NK-92 treated with Interleukin-12 subunit alpha and Interleukin-12 subunit beta, amount 100 ng/mL, for 24 hours (cell line): ENCODE measurements at regions not wholly inside any gene's neighbourhood (a gene's known extent, or its start where the extent isn't known, plus 50 kb on each side); places are given as distances from the start of the nearest gene placed in this dataset.
A peak's percentile ranks its signal among the peaks of the same experiment; 100 is the strongest.

ENCODE experiments used
- DNase-seq: peaks from one replicate; lab custom pipeline; 2025; lab: John Stamatoyannopoulos, UW

GRCh38 chr2:121900391-121900790, 144.9 kb downstream of the TSN start:
- no peak for DNase-seq

- no peak for DNase-seq
These were observed 146.7 kb downstream of the TSN start for GRCh38 chr2:121902171-121902591.

- no peak for DNase-seq
These were observed 147.2 kb downstream of the TSN start for GRCh38 chr2:121902616-121903015.

GRCh38 chr2:121903037-121903689, 147.7 kb downstream of the TSN start:
- no peak for DNase-seq

- DNase-seq, result no peak
These were observed 149.2 kb downstream of the TSN start for GRCh38 chr2:121904656-121905055.

GRCh38 chr2:121905201-121905600, 149.8 kb downstream of the TSN start:
- no peak for DNase-seq

GRCh38 chr2:121906170-121906569, 150.7 kb downstream of the TSN start:
- no peak for DNase-seq

GRCh38 chr2:121907928-121908327, 152.5 kb downstream of the TSN start:
- DNase-seq, result no peak

- DNase-seq, result no peak
These were observed 154.7 kb downstream of the TSN start for GRCh38 chr2:121910139-121910538.

GRCh38 chr2:121911036-121911435, 155.6 kb downstream of the TSN start:
- DNase-seq, result no peak

- DNase-seq, result no peak
These were observed 161.7 kb downstream of the TSN start for GRCh38 chr2:121917143-121917542.

GRCh38 chr2:121918231-121918630, 162.8 kb downstream of the TSN start:
- DNase-seq, result no peak

GRCh38 chr2:121919803-121920202, 164.4 kb downstream of the TSN start:
- no peak for DNase-seq

- DNase-seq, result no peak
These were observed 170.0 kb downstream of the TSN start for GRCh38 chr2:121925466-121925865.

- no peak for DNase-seq
These were observed 187.8 kb downstream of the TSN start for GRCh38 chr2:121943285-121943684.

- no peak for DNase-seq
These were observed 188.8 kb downstream of the TSN start for GRCh38 chr2:121944072-121944831.

GRCh38 chr2:121947674-121948073, 192.2 kb downstream of the TSN start:
- DNase-seq, result no peak

- no peak for DNase-seq
These were observed 193.8 kb downstream of the TSN start for GRCh38 chr2:121949271-121949670.

- DNase-seq, result no peak
These were observed 200.0 kb downstream of the TSN start for GRCh38 chr2:121955426-121955825.

- DNase-seq, result no peak
These were observed 200.4 kb downstream of the TSN start for GRCh38 chr2:121955872-121956271.

GRCh38 chr2:121960251-121960650, 204.8 kb downstream of the TSN start:
- DNase-seq, result peak; percentile 22

- DNase-seq, result no peak
These were observed 206.3 kb downstream of the TSN start for GRCh38 chr2:121961761-121962160.

GRCh38 chr2:121965661-121966060, 210.2 kb downstream of the TSN start:
- DNase-seq, result no peak

- DNase-seq, result no peak
These were observed 211.2 kb downstream of the TSN start for GRCh38 chr2:121966663-121967062.
